ENCODE measurements at regions not wholly inside any gene's neighbourhood (a gene's known extent, or its start where the extent isn't known, plus 50 kb on each side); places are given as distances from the start of the nearest gene placed in this dataset.

DNA sequence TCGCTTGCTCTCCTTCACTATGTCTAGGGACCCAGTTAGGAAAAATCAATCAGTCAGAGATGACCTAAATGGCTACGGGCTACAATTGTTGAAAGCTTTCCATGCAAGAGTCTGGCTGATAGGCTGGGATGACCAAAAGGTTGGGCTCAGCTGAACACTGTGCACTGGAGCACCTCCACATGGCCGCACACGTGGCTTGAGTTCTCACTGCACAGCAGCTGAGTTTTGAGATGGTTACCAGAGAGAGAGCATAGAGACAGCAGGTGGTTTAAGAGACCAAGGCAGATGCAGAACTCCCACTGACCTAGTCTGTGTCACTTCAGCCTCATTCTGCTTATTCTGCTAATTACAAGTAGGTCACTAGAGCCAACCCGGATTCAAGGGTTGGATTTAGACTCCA is 2354.8 kb upstream of the C9orf72 start:
- no peak overlapping the region for H3K4me3 ChIP-seq (ENCODE audit: low read depth, low read length)
- TF ChIP-seq, protein P1, sequence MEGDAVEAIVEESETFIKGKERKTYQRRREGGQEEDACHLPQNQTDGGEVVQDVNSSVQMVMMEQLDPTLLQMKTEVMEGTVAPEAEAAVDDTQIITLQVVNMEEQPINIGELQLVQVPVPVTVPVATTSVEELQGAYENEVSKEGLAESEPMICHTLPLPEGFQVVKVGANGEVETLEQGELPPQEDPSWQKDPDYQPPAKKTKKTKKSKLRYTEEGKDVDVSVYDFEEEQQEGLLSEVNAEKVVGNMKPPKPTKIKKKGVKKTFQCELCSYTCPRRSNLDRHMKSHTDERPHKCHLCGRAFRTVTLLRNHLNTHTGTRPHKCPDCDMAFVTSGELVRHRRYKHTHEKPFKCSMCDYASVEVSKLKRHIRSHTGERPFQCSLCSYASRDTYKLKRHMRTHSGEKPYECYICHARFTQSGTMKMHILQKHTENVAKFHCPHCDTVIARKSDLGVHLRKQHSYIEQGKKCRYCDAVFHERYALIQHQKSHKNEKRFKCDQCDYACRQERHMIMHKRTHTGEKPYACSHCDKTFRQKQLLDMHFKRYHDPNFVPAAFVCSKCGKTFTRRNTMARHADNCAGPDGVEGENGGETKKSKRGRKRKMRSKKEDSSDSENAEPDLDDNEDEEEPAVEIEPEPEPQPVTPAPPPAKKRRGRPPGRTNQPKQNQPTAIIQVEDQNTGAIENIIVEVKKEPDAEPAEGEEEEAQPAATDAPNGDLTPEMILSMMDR (conservative IDR thresholded peaks at IDR 0.05; ENCODE audit: low read depth, low read length), result no peak
- DNase-seq (ENCODE audit: low read depth), result no peak

DNA sequence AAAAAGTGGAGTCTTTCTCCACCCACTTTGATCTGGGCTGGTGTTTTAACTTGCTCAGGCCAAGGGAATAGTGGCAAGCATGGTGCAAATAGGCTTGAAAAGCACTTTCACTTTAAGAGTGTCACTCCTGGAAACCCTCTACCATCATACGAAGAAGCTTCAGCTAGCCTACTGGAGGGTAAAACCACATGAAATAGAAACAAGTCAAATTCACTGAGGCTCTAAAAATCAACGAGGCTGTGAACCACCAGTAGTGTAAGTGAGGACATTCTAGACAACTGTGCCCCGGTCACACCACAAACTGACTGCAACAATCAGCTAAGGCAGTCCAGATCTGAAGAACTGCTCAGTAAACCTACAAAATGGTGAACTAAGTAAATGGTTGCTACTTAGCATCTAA is 2366.3 kb upstream of the C9orf72 start:
- no peak for DNase-seq (ENCODE audit: low read depth)
- TF ChIP-seq, protein P1 (conservative IDR thresholded peaks at IDR 0.05; ENCODE audit: low read depth, low read length), result no peak
- no peak overlapping the region for H3K4me3 ChIP-seq (ENCODE audit: low read depth, low read length)

DNA sequence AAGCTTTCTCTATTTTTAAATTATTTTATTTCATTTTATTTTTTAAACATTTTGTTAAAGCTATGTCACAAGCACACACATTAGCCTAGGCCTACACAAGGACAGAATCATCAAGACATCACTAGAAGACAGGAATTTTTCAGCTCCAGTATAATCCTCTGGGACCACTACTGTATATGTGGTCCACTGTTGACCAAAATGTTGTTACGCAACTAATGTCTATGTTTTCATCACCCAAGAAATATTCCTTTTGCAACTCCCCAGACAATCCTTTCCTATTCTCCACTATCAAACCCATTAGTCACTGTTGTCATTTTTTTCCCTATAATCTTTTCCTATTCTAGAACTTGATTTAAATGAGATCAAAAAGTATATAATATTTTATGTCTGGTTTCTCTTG is 2371.7 kb upstream of the C9orf72 start:
- peak; percentile 37 for DNase-seq (ENCODE audit: low read depth)
- TF ChIP-seq, protein P1 (conservative IDR thresholded peaks at IDR 0.05; ENCODE audit: low read depth, low read length), result no peak
- H3K4me3 ChIP-seq (ENCODE audit: low read depth, low read length), result no peak overlapping the region

DNA sequence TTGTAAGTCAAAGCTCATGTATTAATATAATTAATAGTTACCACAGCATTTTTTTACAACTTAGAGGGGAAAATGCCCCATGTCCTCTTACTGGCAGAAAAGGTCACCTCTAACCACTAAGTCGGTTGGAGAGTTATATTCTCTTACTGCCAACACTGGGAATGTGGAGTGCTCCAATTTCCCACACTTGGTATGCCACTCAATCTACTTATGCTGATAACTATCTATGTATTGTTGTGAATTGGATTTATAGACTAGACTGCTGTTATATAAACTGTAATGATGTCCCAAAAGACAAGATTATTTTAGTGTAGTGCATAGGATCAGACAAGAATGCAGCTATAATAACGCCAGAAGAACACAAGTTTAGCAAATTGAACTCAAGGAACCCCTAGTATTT is 2385.2 kb upstream of the C9orf72 start:
- TF ChIP-seq, protein P1 (conservative IDR thresholded peaks at IDR 0.05; ENCODE audit: low read depth, low read length), result no peak
- no peak for DNase-seq (ENCODE audit: low read depth)

DNA sequence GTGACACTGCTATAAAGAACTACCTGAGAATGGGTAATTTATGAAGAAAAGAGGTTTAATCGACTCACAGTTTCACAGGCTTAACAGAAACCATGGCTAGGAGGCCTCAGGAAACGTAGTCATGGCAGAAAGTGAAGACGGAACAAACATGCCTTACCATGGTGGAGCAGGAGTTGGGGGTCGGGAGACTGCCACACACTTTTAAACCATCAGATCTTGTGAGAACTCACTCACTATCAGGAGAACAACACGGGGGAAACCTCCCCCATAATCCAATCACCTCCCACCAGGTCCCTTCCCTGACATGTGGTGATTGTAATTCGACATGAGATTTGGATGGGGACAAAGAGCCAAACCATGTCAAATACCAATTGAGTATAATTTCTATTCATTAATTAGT is 2392.6 kb upstream of the C9orf72 start:
- no peak for DNase-seq (ENCODE audit: low read depth)
- H3K4me3 ChIP-seq (ENCODE audit: low read depth, low read length), result no peak overlapping the region
- TF ChIP-seq, protein P1 (conservative IDR thresholded peaks at IDR 0.05; ENCODE audit: low read depth, low read length), result no peak

More for the DNA sequence above, 2385.2 kb upstream of the C9orf72 start:
- H3K4me3 ChIP-seq (ENCODE audit: low read depth, low read length), result no peak overlapping the region

DNA sequence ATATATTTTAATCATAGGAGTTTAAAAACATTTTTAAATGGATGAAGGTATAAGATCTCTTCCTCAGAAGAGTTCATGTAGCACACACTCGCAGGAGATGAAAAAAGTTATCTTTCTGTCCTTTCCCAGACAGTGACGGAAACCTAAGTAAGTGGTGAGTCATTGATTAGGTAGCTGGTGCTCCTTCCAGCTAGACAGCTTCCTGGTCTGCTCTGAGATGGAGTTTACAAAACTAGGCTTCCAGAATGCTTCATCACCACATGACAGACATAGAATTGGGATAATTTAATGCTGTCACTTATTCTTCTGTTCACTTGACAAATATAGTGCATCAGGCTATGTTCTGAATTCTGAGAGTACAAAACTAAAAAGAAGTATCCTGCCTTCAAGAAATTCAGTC is 2393.0 kb upstream of the C9orf72 start:
- DNase-seq (ENCODE audit: low read depth), result peak; percentile 79
- TF ChIP-seq, protein P1 (conservative IDR thresholded peaks at IDR 0.05; ENCODE audit: low read depth, low read length), result no peak
- H3K4me3 ChIP-seq (ENCODE audit: low read depth, low read length), result no peak overlapping the region

DNA sequence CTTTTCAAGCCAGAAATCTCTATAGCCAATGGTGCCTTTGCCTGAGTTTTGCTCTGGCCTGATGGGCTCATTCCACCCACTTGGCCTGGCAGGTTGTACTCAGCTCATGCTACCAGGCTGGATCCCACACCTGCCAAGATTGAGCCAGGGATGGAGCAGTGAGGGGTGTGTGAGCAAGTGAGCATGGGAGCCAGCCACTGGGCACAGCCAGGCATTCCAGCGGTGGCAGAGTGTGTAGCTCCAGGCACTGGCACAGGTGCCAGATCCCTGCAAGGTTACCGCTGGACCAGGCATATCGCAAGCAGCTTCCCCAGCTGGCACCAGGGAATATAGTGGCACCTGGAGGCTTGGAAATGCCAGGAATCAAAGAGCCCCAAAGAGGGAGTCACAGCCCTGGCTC is 2395.6 kb upstream of the C9orf72 start:
- no peak overlapping the region for H3K4me3 ChIP-seq (ENCODE audit: low read depth, low read length)
- TF ChIP-seq, protein P1 (conservative IDR thresholded peaks at IDR 0.05; ENCODE audit: low read depth, low read length), result no peak
- no peak for DNase-seq (ENCODE audit: low read depth)

All from choroid plexus epithelial cell (primary cell).